Gastroesophageal sphincter (tissue), 3 donors: ENCODE measurements at regions not wholly inside any gene's neighbourhood (a gene's known extent, or its start where the extent isn't known, plus 50 kb on each side); places are given as distances from the start of the nearest gene placed in this dataset.

Experiments used
- EP300 ChIP-seq: sonication (generic); formaldehyde crosslinking; IDR thresholded peaks from one replicate; pipeline ENCODE4 v1.6.1; 2017; ENCODE audit warnings: antibody characterized with exemption, mild to moderate bottlenecking
- POLR2A ChIP-seq, 2 donors: fragments of 450-650 bp; IDR thresholded peaks; one replicate each; pipeline ENCODE4 v1.6.1; 2017; ENCODE audit warnings: antibody characterized with exemption in 2 of 2, mild to moderate bottlenecking in 2 of 2, moderate library complexity in 1 of 2
- POLR2AphosphoS5 ChIP-seq: sonication (generic); formaldehyde crosslinking; IDR thresholded peaks from one replicate; pipeline ENCODE4 v1.6.1; 2017; ENCODE audit warnings: antibody characterized with exemption
- TF ChIP-seq, protein P1 (sequence below), 4 experiments: fragments of 200-600 bp in 2 of 4; fragments of 450-650 bp in 2 of 4; sonication (generic) in 1 of 4; IDR thresholded peaks; one replicate each; pipeline ENCODE4 v1.5.1; 2017 to 2019; ENCODE audit warnings: antibody characterized with exemption in 4 of 4, mild to moderate bottlenecking in 2 of 4, moderate library complexity in 2 of 4

DNA sequence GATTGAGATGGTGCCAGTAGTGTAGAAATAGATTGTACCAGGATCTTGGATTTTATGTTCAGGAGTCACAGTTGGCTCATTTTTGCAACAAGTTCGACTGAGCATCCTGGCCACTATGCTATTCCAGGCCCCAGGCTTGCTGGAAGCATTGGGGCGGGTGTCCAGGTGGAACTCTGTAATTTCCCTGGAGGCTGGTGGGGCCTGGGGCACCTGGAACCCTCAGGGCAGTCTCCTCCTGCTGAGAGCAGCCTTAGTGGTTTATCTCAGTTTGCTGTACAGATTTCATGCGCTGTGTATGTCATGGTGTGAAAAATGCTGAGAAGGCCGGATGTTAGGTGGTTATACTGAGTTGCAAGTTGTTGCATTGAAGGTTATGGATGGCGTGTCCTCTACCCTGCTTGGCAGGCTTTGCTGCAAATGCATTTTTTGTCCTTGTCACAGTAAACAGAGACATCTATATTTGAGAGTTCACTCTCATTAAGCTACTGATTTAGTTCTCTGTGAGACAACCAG, 135.1 kb upstream of the MYLIP start:
- TF ChIP-seq, protein P1, sequence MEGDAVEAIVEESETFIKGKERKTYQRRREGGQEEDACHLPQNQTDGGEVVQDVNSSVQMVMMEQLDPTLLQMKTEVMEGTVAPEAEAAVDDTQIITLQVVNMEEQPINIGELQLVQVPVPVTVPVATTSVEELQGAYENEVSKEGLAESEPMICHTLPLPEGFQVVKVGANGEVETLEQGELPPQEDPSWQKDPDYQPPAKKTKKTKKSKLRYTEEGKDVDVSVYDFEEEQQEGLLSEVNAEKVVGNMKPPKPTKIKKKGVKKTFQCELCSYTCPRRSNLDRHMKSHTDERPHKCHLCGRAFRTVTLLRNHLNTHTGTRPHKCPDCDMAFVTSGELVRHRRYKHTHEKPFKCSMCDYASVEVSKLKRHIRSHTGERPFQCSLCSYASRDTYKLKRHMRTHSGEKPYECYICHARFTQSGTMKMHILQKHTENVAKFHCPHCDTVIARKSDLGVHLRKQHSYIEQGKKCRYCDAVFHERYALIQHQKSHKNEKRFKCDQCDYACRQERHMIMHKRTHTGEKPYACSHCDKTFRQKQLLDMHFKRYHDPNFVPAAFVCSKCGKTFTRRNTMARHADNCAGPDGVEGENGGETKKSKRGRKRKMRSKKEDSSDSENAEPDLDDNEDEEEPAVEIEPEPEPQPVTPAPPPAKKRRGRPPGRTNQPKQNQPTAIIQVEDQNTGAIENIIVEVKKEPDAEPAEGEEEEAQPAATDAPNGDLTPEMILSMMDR (IDR thresholded peaks at IDR 0.05), result no peak
- no peak for TF ChIP-seq POLR2A (IDR thresholded peaks at IDR 0.05)
- TF ChIP-seq POLR2AphosphoS5, result no peak
- no peak for TF ChIP-seq EP300
